ENCODE measurements at regions not wholly inside any gene's neighbourhood (a gene's known extent, or its start where the extent isn't known, plus 50 kb on each side); places are given as distances from the start of the nearest gene placed in this dataset.
"Not testable (repeated sequence)": the region's sequence is repeated elsewhere in the genome, so short reads cannot be mapped to it uniquely, and the experiment has no call there.

DNA sequence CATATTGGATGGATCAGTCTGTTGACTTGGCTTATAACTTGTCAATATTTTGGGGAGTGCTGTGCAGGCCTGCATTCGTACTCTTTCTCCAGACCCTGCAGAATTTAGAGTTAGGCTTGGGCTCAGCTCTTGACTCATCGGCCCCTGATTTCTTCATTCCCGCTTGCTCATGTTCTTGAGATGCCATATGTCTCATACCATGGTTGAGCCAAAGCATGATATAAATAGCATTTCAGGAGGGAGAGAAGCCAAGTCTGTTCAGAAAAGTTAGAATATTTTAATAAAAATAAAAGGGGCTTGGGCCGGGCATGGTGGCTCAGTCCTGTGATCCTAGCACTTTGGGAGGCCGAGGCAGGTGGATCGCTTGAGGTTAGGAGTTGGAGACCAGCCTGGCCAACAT lies 898.1 kb downstream of the TYW1 start:
- no peak for DNase-seq (ENCODE audit: low read depth in 2 of 2, low spot score in 1 of 2)

DNA sequence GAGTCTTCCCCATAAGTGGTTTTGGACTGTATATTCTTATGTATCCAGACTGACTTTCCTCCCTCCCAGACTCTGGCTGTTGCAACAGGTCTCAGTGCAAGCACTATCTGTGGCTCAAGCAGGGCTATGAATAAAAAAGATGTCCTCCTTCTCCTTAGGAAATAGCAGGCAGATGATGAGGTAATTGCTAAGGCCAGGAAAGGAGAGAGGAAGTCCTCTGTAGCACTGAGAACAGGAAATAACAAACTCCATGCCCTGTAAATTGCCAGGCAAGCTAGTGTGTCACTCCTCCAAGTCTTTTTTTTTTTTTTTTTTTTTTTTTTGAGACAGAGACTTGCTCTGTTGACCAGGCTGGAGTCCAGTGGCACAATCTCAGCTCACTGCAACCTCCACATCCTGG lies 900.1 kb downstream of the TYW1 start:
- DNase-seq (ENCODE audit: low read depth in 2 of 2, low spot score in 1 of 2), result no peak

DNA sequence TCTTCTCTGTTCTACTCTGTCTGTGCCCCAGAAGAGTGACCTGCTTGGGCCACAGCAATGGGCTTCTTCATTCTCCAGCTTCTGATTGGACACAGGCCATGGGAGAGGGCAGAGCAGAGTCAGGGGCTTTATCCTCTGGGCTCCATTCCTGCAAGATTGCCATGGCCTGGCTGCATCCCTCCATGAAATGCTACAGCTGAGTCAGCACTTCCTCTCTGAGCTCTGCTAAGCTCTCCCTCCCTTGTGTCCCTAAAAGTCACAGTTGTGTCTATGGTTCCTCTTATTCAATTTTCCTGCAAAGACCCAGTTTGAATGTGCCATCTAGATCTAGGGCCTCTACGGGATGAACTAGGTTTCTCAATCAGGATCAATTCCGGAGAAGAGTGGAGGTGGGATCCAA lies 903.8 kb downstream of the TYW1 start:
- no peak for DNase-seq (ENCODE audit: low read depth in 2 of 2, low spot score in 1 of 2)

DNA sequence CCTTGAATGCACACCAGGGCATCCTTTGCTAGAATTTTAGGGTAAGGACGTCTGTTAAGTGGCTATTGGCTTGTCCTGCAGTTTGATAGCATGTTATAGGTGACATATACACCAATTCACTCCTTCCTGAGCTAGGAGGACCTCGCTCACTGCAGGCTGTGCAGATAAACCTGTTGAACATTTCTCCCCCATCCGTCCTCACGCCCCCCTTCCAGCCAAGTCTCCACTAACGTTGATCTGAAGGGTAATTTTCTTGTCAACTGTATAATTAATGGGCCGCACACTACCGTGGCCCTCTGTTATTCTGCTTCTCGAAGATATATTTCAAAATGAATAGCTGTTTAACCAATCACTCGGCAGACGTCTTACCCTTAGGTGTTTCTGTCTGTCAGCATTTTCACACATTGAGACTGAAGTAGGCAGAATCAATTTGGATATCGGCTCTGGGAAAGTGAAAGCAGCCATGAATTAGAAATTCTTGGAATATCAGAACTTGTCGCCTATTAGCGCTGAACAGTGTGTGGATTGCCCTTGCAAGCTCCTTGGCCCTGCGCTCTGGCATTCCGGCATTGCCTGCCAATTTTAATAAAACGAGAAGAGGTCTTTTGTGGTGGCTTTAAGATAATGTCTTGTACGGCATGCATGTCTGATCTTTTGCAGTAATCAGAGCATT lies 905.3 kb downstream of the TYW1 start:
- DNase-seq (ENCODE audit: low read depth in 2 of 2, low spot score in 1 of 2), result no peak

DNA sequence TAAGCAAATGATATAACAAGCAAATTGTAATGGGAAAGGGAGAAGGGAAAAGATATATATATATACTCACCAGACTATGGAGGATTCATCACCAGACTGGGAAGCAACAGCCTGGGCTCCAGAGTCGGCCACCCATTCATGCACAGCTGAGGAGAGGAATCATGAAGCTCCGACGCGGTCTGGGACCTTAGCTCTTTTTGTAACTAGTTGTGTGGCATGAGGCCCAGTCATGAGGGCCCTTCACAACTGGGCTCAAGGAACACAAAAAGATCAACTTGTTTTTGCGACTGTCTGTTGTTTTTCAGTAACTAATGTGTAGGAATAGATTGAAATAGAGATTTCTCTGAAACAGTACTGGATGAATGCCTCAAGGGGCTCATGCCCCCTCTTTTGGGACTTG lies 911.2 kb downstream of the TYW1 start:
- no peak for DNase-seq (ENCODE audit: low read depth in 2 of 2, low spot score in 1 of 2)

DNA sequence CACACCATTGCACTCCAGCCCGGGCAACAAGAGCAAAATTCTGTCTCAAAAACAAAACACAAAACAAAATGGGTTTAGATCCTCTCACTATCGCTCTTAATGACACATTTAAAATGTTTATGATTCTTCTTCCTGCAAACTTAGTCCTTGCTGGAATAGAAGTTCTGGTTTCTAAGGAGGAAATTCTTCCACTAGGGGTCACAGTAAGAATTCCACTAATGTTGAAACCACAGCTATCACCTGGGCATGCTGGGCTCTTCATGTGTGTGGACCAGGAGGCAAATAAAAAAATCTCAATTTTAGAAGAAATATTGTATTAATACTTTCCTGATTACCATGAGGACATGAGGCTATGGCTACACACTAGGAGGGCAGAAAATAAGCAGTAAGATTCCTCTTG lies 915.8 kb downstream of the TYW1 start:
- DNase-seq (ENCODE audit: low read depth in 2 of 2, low spot score in 1 of 2), result no peak

DNA sequence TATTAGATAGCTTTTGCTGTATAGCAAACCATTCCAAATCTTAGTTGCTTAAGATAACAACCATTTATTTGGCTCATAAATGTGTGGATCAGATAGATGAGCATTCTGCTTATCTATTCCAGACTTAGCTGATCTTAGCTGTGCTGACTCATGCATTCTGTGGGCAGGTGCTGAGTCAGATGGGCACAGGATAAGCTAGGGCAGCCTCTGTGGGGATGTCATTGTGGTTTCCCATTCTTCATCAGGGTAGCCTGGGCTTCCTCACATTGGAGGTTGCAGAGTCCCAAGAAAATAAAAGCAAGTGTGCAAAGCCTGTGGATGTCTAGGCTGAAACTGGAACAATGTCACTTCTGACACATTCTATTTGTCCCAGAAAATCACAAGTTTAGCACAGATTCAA lies 917.0 kb downstream of the TYW1 start:
- no peak for DNase-seq (ENCODE audit: low read depth in 2 of 2, low spot score in 1 of 2)

DNA sequence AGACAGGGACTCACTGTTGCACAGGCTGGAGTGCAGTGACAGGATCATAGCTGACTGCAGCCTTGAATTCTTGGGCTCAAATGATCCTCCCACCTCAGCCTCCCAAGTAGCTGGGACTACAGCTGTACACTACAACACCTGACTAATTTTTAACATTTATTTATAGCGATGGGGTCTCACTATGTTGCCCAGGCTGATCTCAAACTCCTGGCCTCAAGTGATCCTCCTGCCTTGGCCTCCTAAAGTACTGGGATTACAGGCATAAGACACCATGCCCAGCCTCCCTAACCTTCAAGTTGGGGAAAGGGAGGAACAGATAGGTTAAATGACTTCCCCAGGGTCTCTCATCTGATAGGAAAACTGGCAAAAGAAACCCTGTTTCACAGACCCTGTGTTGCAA lies 919.5 kb downstream of the TYW1 start:
- not testable (repeated sequence) for DNase-seq (ENCODE audit: low read depth in 2 of 2, low spot score in 1 of 2)

DNA sequence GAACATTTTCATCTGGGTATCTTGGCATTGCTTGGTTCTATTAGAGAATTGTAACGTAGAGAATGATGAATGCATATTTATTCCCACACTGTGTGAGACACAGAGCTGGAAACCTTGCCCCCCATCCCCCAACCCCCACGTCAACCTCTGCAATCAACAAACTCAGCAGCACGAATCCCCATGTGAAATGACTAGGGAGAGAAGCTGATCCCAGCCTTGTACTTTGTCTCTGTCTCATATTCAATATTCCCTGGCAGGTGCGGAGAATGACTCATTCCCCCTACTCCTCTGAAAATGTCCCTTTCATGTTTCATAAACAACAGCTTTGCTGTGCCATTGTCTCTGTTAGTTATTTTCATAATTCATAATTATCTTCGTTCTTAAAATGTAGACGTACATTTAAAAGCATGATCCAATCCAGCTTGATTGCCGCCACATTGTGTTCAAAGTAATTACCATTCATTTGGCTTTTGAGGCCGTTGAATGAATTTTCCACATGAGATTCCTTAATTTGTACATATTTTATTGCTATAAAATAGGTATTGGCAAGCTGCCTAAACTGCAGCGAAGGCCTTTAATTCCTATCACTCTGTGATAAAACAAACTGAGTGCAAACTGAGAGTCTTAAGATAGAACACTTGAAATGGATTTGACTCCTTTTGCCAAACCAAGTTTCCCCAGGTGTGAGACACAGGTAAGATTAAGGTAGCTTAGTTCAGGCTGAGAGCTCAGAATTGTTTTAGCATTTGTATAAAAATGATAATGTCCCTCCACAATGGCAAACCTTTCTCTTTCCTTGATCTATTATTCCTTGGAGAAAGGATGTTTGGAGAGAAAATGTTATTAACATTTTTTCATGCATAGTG lies 920.2 kb downstream of the TYW1 start:
- no peak for DNase-seq (ENCODE audit: low read depth in 2 of 2, low spot score in 1 of 2)

DNA sequence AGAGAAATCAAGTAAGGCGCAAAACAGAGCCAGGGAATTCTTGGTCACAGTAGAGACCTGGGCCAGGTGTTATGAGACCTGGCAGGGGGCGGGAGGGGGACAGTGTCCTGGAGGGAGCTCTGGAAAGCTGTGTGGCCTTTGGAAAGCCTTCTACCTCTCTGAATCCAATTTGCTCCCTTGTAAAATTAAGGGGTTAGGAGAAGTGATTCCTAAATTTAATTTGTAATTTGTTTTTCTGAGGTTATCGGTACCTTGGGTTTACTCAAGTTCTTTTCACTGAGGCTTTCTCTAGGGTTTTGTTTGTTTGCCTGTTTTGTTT lies 920.8 kb downstream of the TYW1 start:
- no peak for DNase-seq (ENCODE audit: low read depth in 2 of 2, low spot score in 1 of 2)

DNA sequence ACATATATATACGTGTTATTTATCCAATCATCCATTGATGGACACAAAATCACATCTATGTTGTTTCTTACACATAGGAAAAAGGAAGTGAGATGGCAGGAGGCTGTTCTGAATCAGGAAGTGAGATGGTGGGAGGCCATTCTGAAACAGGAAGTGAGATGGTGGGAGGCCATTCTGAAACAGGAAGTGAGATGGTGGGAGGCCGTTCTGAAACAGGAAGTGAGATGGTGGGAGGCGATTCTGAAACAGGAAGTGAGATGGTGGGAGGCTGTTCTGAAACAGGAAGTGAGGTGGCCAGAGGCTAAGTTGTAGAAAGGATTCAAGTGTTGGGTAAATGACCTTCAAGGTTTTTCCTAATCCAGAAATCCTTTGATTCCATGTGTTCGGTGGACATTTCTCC lies 921.5 kb downstream of the TYW1 start:
- DNase-seq (ENCODE audit: low read depth in 2 of 2, low spot score in 1 of 2), result no peak

DNA sequence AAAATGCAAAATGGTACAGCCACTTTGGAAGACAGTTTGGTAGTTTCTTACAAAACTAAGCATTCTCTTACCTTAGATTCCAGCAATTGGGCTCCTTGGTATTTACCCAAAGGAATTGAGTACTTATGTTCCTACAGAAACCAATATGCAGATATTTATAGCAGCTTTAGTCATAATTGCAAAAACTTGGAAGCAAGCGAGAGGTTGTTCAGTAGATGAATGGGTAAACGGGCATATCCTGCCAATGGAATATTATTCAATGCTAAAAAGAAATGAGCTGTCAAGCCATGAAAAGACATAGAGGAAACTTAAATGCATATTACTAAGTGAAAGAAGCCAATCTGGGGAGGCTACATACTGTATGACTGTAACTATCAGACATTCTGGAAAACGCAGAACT lies 926.7 kb downstream of the TYW1 start:
- DNase-seq (ENCODE audit: low read depth in 2 of 2, low spot score in 1 of 2), result no peak

DNA sequence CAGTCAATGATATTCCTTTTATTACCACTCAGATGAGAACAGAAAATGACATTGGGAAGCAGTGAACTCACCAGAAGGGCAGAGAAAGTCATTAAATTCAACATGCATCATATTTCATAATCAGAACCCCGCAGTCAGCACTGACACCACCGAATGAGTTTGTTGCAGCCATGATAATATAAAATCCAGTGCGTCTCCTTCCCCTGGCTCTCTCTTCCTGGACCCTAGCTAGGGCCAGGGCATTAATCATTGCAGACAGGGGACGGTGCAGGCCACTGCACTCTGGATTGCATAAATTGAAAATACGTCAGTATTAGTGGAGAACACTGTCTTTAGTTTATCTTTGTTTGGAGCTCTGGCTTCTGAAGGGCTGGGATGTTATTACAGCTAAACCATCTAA lies 931.5 kb downstream of the TYW1 start:
- DNase-seq (ENCODE audit: low read depth in 2 of 2, low spot score in 1 of 2), result no peak

DNA sequence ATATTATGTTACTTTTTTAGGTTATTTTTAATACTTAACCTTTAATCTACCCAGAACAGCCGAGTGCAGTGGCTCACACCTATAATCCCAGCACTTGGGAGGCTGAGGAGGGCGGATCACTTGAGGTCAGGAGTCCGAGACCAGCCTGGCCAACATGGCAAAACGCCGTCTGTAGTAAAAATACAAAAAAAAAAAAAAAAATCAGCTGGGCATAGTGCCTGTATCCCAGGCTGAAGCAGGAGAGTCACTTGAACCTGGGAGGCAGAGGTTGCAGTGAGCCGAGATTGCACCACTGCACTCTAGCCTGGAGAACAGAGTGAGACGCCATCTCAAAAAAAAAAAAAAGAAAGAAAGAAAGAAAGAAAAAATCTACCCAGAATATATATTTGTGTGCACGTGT lies 939.8 kb downstream of the TYW1 start:
- not testable (repeated sequence) for DNase-seq (ENCODE audit: low read depth in 2 of 2, low spot score in 1 of 2)

DNA sequence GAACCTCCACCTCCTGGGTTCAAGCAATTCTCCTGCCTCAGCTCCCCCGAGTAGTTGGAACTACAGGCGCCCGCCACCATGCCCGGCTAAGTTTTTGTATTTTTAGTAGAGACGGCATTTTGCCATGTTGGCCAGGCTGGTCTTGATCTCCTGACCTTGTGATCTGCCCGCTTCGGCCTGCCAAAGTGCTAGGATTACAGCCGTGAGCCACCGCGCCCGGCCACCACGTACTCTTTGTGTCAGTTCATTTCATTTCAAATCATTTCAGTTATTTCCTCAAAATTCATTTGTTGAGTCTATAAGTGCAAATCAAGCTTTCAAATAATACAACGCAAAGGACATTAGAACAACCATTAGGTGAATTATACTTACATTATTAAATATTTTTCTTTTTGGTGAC lies 943.8 kb downstream of the TYW1 start:
- no peak for DNase-seq (ENCODE audit: low read depth in 2 of 2, low spot score in 1 of 2)

DNA sequence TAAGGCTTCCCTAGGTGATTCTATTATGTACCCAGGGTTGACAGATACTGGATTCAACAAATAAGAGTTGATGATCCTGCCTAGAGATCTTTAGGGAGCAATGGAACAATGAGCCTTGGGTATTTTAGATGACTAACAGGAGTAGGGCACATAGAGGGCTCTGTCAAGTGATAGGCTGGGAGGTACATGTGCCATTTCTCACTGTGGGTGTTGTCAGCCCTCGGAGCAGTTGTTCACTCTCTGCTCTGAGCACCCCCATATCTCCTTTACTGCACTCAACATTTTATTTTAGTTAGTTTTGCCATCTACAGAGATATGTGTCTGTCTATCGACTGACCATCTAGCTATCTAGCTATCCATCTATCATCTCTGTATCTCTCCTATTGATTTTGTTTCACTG lies 950.6 kb downstream of the TYW1 start:
- DNase-seq (ENCODE audit: low read depth in 2 of 2, low spot score in 1 of 2), result no peak

DNA sequence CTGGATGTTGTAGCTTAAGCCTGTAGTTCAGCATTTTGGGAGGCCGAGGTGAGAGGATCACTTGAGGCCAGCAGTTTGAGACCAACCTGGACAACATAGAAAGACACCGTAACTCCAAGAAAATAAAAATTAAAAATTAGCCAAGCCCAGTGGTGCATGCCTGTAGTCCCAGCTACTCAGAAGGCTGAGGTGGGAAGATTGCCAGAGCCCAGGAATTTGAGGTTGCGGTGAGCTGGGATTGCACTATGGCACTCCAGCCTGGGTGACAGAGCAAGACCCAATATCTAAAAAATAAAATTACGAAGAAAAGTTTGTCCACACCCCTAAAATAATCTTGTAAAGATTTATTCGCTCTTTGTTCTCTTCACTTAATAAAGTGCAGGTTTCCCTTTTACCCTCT lies 951.0 kb downstream of the TYW1 start:
- DNase-seq (ENCODE audit: low read depth in 2 of 2, low spot score in 1 of 2), result no peak

DNA sequence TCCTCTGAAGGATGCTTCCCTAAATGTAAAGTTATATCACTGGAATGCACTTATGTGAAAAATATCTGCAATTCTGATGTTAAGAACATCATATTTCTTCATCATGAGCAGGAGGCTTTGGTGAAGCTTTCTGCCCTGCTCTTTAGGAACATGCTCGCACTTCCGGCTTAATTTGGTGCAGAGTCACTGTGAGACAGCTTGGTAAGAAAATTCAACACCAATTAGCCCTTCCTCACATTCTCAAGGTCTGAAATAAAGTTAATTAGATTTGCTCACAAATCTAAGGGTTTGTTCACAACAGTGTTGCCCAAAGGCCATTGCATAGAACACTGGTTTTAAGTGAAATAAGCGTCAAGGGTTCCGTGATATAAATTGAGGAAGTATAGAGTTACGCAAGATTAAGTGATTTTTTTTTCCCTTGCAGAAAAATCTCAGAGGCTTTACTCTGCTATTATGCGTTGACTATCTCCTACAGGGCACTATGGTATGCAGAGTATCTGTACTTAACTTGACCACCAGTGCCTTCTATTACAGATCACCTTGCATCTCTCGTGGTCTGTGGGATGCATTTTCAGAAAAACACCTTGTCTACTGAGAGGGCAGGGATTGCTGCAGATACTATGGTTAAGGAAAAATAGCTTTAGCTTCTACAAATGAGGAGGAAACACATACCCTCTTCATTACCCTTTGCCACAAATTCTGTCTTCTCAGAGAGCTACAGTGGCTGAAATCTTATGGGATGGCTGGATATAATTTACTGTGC lies 953.9 kb downstream of the TYW1 start:
- DNase-seq (ENCODE audit: low read depth in 2 of 2, low spot score in 1 of 2), result no peak

DNA sequence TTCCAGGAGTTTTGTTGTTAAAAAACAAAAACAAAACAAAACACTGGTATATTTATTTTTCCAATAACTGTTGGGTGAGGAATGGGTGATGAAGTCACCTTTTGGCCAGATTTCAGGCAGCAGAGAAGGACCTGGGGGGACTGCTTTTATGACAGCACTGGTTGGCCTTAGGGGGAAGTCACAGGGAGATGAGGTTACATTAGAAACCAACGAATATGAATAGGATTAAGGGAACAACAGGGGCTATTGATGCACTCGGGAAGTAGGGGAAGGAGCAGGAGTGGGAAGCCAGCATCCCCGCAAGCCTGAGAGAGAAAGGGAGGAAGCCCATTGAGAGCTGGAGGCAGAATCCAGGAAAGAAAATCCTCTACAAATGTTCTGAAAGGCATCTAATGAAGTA lies 958.4 kb downstream of the TYW1 start:
- no peak for DNase-seq (ENCODE audit: low read depth in 2 of 2, low spot score in 1 of 2)

DNA sequence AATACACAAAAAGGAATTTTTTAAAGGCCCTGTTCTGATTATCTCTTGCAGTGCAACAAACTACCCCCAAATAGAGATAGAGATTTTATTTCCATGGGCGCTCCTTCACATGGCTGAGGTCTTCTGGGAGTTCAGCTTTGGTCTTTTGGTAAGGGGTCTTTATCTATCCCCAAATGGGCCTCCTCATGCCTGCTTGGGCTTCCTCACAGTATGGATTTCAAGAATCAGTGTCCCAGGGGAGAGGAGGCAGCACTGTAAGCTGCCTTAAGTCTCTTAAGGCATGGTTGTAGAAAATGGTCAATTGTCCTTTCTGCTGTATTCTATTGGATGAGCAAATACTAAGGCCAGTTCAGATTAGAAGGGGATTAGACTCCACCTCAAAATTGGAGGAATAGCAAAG lies 966.2 kb downstream of the TYW1 start:
- DNase-seq (ENCODE audit: low read depth in 2 of 2, low spot score in 1 of 2), result no peak

DNA sequence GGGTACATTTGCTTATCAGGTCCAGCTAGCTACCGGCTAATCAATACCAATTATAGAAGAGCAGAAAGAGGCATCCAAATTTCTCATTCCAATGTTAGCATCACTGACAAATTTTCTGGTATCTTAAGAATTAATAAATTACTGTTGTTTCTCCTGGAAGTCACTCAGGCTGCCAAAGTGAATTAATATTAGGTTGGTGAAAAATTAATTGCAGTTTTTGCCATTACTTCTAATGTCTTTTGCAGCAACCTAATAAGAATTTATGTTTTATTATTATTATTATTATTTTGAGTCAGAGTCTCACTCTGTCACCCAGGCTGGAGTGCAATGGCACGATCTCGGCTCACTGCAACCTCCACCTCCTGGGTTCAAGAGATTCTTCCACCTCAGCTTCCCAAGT lies 979.9 kb downstream of the TYW1 start:
- DNase-seq (ENCODE audit: low read depth in 2 of 2, low spot score in 1 of 2), result no peak

DNA sequence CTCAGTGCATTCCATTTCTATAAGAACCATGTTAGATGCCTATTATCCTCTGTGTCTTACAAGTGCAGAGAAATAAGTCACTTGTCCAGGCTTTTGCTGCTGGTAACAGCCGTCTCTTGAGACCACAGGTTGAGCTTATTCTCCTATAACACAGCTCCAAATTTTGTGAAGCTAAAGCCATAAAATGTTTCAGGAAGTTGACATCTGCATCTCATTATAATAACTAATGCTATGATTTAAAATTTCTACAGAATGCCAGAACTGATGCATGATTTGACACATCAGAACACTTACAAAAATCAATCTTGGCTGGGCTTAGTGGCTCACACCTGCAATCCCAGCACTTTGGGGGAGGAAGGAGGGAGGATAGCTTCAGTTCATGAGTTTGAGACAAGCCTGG lies 986.9 kb downstream of the TYW1 start:
- DNase-seq (ENCODE audit: low read depth in 2 of 2, low spot score in 1 of 2), result no peak
